Renal cortical epithelial cell (primary cell): ENCODE measurements at regions not wholly inside any gene's neighbourhood (a gene's known extent, or its start where the extent isn't known, plus 50 kb on each side); places are given as distances from the start of the nearest gene placed in this dataset.
"Not testable (repeated sequence)": the region's sequence is repeated elsewhere in the genome, so short reads cannot be mapped to it uniquely, and the experiment has no call there.

Source experiments
- DNase-seq: peaks from one replicate; pipeline ENCODE4 v3.0.0-alpha.2; 2011; ENCODE audit warnings: low read depth

DNA sequence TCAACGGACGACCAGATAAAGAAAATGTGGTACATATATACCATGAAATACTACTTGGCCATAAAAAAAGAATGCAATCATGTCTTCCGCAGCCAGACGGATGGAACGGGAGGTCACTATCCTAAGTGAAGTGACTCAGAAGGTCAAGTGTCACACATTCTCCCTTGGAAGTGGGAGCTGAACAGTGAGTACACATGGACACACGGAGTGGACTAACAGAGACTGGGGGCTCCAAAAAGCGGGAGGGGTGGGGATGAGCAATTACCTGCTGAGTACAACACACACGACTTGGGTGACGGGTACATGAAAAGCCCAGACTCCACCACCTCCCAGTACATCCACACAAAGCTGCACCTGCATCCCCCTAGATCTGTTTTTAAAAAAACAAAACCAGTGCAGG is 62.5 kb upstream of the TNK2 start:
- DNase-seq = not testable (repeated sequence)

DNA sequence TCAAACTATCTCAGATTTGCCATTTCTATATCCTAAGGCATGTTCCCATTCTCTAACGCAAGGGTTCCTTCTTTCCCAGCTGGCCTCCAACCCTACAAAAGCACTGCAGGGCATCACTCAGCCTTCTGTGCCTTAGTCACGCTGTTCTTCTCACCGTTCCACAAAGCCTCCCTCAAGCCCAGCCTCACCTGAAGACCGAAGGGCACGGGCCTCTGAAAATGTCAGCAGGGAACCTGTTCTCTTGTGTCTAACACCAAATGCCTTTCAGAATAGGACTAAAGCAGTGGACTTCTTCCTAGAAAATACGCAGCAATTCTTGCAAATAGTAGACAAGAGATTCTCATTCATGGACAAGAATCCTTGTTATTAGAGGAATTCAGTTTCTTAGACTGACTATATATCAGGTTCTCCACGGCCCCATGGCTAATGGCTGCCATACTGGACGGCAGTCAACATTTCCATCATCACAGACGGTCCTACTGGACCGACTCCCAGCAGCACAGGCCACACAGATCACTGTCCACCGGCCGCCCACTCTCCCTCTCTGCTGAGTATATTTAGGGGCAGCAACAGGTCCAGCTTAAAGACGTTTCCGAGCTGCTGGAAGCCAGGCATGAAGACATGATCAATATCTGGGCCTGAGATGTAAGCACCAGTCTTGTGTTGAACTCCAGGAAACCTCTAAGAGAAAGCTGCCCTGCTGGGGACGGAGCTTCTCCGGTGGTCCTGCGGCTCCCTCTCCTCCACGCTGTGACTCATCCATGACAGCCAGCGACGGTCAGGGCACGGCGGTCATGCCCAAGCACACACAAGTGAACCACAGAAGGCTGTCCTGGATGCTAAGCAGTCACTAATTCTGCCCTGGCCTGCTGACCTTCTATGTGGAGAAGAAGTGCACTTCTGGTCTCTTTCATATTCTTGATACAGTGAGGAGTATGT is 61.8 kb upstream of the TNK2 start:
- DNase-seq = not testable (repeated sequence)

GRCh38 chr3:195969341-195969740 is 61.0 kb upstream of the TNK2 start:
- not testable (repeated sequence) for DNase-seq

DNA sequence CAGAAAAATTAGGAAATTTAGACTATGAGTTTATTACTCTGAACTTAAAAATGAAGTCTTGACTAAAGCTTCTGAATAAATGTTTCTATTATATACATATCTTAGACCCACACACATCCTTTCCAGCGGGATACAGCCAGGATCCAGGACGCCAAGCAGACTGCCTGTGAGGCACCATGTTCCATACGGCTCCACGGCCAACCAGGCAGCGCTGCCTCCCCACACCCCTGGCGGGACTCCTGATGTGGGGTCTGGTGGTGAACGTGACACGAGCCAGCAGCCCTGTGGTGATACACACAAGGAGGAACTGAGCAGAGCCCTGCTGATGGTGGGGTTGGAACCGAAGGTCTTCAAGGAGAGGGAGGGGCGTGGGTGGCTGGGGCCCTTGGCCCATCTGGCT is 59.8 kb upstream of the TNK2 start:
- not testable (repeated sequence) for DNase-seq

- DNase-seq = not testable (repeated sequence)
These were observed 59.0 kb upstream of the TNK2 start for GRCh38 chr3:195967387-195967720.

DNA sequence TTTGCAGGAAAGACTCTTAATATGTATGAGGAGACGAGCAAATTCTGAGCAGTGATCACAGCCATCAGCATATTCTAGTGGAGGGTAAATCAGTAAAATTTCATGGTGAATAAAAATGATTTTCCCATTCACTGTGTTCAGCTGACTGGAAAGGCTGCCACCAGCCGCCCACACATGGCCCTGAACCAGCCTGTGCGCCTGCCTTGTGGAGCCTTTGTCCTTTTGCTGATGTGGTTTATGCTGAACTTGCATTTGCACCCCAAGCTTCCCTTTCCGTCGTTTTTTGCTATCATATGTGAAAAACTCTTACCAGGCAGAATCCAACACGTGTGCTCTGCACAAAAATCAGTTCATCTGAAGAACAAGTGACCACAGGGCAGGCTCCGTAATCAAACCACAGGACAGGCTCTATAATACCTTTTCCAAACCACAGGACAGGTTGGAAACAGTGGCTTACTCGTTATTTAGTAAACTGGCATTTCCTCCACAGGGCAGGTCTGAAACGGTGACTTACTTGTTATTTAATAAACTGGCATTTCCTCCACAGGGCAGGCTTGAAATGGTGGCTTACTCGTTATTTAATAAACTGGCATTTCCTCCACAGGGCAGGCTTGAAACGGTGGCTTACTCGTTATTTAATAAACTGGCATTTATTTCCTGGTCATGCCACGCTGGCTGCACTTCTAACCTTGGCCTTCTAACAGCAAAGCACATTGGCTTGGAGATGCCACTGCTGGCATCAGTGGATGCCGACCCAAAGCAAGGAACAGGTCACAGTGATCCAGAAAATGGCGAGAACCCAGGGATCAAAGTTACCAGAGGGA is 58.4 kb upstream of the TNK2 start:
- DNase-seq = peak; percentile 48

DNA sequence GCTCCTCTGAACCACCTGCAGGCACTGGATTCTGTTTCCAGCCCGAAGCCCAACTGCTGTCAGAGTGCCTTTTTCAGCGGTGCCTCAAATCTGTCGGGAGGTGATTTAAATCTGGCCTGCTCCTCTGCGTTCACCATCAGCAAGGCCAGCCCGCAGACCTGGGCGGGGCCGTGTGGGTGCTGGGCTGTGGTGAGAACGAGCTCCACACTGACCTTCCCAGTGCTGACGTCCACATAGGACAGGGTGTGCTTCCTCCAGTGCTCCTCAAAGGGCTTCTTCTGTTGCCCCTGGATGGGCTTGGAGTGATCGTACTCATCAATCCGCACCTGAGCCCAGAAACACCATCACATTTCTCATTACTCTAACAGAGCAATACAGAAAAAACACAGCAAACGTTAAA is 56.9 kb upstream of the TNK2 start:
- DNase-seq = not testable (repeated sequence)

DNA sequence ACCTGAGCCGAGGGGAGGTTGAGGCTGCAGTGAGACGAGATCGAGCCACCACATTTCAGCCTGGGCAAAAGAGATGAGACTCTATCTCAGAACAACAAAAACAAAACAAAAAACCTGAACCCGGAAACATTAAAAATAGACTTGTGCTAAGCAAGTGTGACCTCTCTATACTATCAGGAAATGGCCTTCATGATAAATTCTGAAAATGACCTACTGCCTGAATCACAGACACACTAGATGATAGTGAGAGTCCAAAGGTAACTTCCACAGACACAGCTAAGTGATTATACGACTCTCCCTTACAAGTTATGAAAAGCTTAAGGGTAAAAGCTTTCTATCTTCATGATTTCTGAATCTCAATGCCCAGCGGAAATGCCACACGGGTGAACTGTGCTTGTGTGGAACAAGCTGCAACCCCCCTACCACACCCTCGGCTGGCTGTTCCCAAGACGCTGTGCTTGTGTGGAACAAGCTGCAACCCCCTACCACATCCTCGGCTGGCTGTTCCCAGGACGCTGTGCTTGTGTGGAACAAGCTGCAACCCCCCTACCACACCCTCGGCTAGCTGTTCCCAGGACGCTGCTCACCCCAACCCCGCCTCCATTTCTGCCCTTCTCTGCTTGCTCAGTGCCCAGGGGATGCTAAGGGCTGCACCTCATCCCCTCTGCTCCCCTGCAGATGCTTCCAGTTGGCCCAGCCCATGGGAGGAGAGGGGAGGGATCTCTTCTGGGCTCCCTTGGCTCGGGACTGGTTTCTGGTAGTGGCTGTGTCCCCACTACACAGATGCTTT is 56.2 kb upstream of the TNK2 start:
- not testable (repeated sequence) for DNase-seq

GRCh38 chr3:195962222-195962621 is 53.9 kb upstream of the TNK2 start:
- not testable (repeated sequence) for DNase-seq

DNA sequence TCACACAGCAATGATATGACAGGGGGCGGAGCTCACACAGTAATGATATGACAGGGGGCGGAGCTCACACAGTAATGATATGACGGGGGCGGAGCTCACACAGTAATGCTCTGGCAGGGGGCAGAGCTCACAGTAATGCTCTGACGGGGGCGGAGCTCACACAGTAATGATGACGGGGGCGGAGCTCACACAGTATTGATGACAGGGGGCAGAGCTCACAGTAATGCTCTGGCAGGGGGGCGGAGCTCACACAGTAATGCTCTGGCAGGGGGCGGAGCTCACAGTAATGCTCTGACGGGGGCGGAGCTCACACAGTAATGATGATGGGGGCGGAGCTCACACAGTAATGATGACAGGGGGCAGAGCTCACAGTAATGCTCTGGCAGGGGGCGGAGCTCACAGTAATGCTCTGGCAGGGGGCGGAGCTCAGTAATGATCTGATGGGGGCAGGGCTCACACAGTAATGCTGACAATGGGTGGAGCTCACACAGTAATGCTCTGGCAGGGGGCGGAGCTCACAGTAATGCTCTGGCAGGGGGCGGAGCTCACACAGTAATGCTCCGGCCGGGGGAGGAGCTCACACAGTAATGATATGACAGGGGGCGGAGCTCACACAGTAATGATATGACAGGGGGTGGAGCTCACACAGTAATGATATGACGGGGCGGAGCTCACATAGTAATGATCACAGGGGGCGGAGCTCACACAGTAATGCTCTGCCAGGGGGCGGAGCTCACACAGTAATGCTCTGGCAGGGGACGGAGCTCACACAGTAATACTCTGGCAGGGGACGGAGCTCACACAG is 52.8 kb upstream of the TNK2 start:
- DNase-seq = not testable (repeated sequence)

DNA sequence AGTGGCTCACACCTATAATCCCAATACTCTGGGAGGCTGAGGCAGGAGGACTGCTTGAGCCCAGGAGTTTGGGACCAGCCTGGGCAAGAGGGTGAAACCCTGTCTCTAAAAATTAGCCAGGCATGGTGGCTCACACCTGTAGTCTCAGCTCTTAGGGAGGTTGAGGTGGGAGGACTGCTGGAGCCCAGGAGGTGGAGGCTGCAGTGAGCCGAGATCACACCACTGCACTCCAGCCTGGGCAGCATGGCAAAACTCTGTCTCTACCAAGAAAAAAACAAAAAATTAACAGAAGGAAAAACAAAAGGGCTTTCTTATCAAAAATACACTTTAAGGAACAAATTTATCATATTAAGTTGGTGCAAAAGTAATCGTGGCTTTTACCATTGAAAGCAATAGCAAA is 51.8 kb upstream of the TNK2 start:
- not testable (repeated sequence) for DNase-seq

DNA sequence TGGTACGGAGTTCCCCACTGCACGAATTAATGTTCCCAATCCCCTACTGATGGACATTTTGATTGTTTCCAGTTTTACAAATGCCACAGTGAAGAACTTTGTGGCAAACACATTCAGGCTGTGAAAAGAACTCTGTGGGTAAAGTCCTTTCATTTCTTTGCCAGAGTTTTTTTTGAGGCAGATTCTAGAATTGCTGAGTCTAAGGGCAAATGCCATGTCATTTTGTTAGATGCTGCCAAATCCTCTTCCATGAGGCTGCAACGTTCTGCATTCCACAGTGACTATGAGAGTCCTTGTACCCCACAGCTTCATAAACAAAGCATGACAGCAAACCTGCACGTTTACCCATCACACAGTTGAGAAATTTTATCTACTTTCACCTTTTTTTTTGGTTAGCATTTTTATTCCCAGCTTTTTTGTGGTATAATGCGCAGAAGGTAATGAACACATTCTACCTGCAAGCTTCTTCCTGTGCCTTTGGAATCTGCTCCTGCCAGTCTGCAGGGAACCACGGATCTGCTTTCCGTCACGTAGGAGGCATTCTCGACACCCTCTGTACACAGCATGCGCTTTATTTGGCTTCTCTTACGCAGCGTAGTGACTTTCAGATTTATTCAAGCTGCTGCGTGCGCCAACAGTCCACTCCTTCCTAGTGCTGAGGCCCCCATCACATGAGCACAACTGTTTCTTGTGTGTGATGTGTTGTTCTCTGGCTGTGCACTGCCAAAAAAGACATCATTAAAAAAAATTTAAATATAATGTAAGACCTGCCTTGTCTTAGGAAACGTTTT is 51.2 kb upstream of the TNK2 start:
- DNase-seq = not testable (repeated sequence)

- not testable (repeated sequence) for DNase-seq
These were observed 50.4 kb upstream of the TNK2 start for GRCh38 chr3:195958736-195959135.
